CD4-positive, alpha-beta T cell treated with Interleukin-4 for 4 hours (primary cell): ENCODE measurements at regions not wholly inside any gene's neighbourhood (a gene's known extent, or its start where the extent isn't known, plus 50 kb on each side); places are given as distances from the start of the nearest gene placed in this dataset.

Experiments
- DNase-seq: peaks from one replicate; pipeline ENCODE4 v3.0.0-alpha.2; 2020

DNA sequence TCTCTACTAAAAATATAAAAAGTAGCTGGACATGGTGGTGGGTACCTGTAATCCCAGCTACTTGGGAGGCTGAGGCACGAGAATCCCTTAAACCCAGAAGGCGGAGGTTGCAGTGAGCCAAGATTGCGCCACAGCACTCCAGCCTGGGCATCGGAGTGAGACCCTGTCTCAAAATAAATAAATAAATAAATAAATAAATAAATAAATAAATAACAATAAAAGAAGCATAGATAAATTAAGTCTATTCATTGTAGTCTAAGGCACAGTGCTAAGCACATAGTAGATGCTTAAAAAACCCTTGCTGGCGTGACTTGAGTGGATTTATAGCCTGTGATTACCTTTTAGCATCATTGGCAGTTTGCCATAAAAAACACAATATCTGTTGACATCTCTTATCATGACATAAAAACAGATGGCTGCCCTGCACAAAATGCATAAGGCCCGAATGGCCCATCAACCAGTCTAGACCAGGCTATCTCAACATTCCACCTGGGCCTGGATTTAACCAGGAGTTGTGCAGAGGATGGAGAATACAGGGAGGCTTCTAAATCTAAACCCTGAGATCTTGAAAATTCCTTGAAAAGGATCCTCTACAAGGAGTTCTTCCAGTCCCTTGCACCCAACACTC lies 94.9 kb downstream of the PRLHR start:
- DNase-seq, result no peak

DNA sequence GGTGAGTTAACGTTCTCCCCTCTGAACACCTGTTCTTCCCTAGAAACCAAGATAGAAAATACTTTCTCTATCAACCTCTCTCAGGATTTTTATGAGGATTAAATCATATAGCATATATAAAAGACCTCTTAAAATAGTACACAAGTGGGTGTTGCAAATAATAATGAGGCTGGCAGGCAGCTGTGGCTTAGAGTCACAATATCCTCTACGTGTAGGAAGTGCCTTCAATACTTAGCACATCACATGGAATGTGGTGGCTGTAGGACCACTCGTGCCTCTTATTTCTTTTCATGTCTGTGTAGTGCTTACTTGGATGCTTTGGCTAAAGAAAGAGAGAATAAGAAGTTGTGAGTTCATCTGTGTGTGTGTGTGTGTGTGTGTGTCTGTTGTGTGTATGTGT lies 96.3 kb downstream of the PRLHR start:
- DNase-seq, result no peak

DNA sequence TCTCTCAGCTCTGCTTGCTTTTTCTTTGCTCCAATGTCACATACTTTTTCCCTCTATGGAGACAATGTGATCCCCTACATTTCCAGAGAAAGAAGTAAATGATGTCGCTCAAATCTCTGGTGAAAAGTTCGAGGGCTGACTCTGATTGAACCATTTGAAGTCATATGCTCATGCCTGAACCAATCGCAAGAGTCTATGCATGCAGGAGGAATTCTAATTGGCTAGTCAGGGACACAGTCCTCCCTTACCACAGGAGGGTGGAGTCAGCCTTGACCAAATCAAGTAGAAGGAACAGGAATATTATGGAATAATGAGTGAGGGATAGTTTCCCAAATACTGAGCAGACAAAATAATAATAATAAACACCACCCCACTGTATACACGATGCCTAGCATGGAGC lies 96.8 kb downstream of the PRLHR start:
- DNase-seq, result no peak

DNA sequence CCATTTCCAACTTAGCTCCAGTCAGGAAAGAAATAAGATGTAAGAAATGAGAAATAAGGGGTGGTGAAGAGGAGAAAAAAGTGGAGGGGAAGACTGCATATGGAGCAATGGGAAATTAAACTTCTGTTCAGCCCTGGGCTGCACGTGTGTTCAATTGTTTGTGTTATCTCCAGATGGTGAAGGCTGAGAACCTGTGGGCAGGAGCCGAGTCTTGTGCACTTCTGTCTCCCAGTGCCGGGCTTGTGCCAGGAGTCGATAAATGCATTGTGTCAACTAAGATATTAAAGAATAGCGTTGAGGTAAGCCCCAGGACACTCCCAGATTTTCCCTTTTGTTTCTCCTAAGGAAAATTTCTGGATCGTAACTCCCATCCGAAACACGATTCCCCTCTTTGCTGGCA lies 98.2 kb downstream of the PRLHR start:
- DNase-seq, result no peak

DNA sequence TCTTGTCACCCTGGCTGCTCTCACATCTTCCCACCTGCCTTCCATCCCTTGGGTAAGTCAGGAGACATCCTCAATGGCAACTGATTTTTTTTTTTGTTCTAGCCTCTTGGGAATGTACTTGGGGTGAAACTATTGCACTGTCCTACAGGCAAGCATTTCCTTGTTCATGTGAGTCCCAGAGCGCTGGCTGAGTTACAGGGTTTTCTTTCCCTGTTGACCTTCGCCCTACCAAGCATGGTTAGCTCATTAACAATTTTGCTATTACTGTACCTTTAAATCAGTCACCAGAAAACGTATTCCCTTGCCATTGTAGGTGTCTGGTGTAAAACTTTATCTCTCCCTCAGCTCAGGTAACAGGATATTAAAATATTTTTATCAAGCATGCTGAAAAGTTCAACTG lies 98.9 kb downstream of the PRLHR start:
- no peak for DNase-seq

DNA sequence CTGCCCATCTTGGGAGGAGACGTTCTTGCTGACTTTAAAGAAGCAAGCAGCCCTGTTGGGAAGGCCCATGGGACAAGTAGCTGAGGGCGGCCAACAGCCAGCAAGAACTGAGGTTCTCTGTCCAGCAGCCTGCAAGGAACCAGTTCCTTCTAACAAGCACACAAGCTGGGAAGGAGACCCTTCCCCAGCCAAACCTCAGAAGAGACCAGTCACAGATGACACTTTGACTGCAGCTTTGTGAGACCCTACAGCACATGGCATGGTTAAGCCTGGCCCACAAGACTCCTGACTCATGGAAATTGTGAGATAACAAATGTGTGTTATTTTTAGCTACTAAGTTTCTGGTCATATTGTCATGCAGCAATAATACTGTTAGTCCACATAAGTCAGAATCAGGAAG lies 99.9 kb downstream of the PRLHR start:
- DNase-seq, result no peak

DNA sequence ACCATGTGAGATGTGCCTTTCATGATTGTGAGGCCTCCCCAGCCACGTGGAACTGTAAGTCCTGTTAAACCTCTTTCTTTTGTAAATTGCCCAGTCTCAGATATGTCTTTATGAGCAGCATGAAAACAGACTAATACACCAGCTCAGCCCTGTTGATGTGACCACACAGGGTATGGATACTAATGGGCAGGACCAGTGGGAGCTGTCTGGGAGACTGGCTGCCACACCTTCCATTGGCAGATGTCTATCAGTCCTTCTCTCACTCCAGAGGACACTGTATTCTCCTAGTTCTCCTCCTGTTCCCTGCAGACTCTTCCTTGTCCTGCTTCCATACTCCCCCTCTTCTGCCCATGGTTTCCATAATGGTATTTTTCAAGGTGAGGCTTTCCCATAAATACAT lies 104.4 kb downstream of the PRLHR start:
- DNase-seq, result no peak

DNA sequence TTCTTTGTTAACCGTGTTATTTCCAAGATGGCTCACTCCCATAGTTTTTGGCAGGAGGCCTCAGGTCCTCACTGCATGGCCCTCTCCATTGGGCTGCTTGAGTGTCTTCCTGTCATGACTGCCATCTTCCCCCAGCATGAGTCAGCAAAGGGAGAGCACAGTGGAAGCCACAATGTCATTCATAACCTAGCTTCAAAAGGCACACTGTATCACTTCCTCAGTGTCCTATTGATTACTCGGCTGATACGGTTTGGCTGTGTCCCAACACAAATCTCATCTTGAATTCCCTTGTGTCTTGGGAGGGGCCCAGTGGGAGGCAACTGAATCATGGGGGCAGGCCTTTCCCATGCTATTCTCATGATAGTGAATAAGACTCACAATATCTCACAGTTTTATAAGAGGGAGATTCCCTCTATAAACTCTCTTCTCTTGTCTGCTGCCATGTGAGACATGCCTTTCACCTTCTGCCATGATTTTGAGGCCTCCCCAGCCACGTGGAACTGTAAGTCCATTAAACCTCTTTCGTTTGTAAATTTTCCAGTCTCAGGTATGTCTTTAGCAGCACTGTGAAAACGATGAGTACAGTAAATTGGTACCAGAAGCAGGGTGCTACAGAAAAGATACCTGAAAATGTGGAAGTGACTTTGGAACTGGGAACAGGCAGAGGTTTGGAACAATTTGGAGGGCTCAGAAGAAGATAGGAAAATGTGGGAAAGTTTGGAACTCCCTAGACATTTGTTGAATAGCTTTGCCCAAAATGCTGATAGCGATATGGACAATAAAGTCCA lies 106.5 kb downstream of the PRLHR start:
- no peak for DNase-seq

DNA sequence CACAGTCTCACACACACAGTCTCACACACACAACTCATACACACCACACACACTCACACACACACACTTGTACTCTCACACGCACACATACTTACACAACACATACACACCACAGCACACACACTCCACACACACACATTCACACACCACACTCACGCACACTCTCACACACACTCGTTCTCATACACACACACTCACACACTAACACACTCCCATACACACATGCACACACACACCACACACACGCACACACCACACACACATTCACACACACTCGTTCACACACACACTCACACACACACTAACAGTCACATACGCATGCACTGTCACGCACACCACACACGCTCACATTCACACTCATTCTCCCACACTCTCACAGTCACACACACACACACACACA lies 109.8 kb downstream of the PRLHR start:
- no peak for DNase-seq

DNA sequence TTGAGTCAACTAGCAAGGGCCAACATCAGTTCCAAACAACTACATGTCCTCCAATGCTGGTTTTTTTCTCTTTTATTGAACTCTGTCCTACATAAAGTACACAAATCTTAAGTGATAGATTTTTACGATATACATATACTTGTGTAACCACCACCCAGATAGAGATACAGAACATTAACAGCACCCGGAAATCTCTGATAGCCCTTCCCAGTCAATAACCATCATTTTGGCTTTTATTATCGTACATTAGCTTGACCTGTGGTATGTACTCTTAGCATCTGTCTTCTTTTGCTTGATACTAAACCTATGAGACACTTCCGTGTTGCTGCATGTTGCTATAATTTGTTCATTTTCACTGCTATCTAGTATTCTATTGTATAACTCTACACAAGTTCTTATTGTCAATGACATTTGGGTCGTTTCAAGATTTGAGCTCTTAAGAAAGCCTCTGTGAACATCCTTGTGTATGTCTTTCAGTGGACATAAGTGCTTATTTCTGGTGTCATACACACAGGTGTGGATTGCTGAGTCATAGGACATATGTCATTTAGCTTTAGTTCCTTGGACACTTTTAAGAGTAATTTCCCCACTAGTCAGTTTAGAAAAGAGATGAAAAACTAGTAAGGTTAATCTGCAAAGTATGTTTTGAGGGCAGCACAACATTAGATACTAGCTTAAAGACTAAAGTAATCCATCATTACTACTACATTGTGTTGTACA lies 111.1 kb downstream of the PRLHR start:
- no peak for DNase-seq

DNA sequence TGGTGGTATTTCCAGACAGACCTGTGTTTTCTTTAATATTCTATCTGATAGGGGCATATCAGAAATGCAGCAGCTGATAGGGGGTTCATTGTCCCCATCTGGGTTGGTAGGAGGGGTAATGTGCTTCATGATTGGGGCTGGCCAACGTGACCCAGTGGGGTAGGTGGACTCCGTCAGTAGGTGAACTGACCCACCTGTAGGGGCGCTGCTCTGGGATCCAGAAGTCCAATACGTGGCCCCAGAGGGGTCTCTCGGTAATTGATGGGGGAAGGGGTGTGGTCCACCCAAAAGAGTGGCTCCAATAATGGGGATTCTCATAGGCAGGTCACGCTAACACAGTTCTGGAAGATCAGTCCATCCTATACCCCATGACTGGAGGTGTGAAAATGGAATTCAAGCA lies 112.0 kb downstream of the PRLHR start:
- DNase-seq, result no peak

DNA sequence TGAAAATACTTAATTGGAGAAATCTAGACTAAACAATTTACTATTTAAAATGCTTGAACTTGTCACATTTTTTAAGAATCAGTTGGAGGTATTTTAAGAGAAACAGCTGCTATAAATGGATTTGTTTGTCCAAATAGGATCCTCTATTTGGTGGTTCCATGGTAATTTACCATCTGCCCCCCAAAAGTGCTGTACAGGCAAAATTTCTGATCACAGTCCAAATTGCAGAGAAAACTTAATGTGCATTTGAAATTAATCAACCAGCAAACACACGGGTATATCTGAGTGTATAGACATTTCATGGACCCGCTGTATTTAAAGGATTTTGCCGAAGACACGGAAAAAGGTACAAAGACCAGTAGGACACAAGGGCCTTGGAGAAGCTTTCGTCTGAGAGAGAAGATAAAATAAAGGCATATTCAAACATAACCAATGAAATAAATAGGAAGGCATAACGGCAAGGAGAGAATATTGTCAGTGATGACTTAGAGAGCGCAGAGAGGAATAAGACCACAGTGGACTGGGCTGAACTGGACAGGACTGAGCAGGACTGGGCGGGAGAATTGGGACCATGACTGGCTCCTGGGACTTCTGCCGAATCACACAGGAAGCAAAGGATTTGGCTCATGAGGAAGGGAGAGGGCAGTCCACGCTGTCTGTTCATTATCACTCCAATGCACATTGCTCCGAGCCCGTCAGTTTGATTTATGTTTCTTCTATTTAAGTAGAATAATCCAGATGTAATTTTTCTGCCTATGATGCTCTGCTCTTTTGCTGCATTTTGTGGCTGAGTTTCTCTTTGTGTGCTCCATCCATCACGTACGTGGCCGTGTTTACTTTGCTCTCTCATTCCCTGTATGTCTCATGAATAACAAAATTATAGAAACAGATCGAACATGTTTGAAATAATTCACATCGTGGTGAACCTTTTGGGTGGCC lies 112.8 kb downstream of the PRLHR start:
- no peak for DNase-seq

DNA sequence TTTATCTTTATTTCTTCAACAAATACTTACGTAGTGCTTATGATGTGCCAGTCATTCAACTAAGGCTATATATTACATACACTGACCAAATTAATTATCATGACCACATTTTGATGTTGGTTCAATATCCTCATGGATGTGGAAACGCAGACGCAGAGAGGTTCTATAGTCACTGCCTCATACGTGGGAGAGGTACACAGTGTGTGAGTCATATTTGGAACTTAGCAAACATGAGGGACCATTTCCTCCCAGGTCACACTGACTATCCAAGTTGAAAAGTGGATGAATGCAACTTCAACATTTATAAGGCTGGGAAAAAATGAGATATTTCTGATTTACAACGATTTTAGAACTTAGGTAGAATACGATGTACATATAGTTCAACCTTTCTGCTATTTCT lies 113.6 kb downstream of the PRLHR start:
- DNase-seq, result no peak

DNA sequence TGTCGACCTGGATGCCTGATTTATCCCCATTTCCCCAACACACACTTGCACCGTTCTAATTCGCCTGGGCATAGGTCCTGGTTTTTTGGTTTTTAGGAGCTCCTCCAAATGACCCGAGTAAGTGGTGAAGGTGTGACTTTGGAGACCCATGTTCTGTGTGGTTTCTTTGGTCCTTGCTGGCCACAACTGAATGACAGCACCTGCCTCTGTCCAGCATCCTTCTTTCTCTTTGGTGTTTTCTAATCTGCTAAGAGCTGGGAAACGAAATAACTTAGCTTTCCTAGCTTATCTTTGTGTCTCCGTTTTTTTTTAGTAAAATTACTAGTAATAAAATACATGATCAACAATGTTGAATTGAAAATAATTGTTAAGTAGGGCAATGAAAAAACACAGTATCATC lies 120.2 kb downstream of the PRLHR start:
- DNase-seq, result no peak

DNA sequence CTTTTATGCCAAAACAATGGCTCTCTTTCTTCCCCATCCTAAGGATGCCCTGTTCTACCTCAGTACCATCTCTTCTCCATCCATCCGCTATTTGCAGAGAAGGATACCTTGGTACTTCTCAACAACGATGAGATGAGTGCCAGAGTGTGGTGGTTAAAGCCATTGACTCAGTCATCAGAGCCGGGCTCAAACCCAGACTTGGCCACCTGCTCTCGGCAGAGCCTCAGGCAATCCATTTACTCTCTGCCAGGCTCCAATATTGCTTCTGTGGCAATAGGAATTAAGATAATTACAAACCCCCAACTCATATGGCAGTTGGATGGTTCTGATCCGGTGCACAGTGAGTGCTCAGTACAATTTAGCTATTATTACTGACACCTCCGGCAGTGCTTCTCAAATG lies 121.3 kb downstream of the PRLHR start:
- no peak for DNase-seq

DNA sequence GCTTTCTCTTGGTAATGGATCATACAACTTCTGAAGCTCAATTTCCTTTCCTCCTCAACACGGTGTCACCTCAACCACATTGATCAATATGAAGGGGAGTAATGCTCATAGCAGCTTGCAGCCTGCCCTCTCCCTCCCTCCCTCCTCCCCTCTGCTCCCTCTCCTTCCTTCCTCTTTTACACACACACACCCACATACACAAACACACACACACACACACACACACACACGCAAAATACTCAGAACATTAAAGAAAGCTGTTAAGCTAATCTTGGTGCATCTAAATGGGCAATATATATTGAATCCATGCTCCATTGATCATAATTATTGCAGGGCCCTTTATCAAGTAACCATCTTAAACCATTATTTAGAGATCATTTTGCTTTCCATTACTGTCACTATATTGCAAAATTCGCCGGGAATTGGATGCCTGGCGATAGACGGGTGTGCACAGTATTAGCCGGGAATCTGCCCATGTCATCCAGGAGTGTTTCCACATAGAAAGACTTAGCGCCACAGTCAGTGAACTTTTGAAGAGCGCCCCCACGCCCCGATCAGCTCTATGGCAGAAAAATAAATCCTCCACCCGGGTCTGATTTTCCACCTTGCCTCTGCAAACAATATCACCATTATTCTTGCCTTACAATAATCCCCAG lies 122.0 kb downstream of the PRLHR start:
- no peak for DNase-seq

DNA sequence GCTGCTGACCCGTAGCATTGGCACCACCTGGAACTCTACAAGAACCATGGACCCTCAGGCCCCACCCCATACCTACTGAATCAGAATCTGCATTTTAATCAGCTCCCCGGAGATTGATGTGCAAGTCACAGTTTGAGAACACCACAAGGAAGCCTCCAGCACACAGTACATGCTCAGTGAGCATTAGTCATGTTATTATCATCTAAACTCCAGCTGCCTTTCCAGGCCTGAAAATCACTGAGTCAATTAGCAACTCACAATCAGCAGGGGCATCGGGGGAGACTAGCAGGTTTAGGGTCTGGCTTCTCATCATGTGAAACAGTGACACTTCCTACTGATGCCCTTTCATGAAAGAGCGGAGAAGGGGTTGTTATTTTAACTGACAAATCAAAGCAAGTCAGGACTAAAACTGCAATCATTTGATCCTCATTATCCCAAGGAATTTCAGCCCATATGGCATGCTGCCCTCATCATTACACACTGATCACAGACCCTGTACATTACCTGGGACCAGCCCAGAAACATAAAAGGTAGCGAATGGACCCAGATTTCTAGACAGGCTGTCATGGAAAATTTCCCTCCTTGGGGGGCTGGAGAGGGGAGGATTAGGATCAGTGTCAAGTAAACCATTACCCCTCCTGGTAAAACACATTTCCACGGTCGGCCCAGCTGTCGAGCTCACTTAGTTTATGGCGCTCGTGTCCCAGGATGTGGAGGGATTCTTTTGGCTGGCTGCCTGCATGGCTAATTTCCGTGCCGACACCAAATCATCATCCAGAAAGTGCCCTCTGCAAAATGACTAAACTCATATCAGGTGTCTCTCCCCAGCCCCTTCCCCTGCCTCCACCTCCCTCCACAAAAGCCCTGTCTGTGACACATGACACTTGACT lies 122.8 kb downstream of the PRLHR start:
- no peak for DNase-seq

DNA sequence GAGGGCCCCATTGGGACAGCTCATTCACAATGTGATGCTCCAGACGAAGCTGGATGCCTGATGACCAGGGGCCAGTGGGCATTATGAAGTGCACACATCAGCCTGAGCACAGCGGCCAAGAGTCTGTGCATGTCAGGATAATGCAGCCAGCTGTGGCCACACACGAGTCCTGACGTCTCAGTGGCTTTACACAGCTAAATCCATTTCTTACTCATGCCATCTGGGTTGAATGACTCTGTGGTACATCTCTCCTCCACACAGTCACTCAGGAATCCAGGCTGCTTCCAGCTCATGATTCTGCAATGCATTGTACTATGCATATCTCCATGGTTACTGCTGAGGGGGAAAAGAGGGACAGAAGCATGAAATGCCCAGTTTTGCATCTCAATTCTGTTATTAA lies 123.6 kb downstream of the PRLHR start:
- no peak for DNase-seq

DNA sequence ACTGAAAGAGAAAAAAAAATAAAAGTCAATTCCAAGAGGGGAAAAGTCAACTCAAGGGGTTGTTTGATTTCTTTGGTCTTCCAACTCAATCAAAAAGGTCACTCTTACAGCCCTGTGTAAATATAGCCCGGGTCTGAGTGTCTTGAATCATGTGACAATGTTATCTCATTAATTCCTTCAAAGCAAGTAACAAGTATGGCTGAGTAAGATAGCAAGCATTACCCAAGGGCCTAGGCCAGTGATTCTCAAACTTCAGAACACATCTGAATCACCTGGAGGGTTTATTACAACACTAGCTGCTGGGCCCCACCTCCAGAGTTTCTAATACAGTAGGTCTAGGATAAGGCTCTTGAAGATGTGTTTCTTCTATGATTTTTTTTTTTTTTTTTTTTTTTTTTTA lies 125.0 kb downstream of the PRLHR start:
- no peak for DNase-seq

DNA sequence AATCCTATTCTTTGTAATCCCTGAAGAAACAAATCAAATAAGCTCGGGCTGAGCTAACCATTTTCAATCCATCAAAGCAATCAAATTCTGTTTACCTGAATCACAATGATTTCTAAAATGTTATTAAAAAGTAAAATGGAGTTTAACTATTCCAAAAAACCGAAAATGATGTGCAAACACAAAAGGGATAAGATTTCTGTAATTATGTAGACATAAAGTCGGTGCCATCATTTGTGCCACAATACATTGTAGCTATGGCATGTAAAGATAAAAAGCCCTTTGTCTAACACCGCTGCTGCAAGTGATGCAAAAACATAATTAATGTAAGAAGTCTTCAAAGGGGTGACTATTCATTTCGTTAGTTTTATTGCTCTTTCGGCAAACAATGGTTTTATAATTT lies 125.1 kb upstream of the FAM204A start:
- DNase-seq, result no peak

DNA sequence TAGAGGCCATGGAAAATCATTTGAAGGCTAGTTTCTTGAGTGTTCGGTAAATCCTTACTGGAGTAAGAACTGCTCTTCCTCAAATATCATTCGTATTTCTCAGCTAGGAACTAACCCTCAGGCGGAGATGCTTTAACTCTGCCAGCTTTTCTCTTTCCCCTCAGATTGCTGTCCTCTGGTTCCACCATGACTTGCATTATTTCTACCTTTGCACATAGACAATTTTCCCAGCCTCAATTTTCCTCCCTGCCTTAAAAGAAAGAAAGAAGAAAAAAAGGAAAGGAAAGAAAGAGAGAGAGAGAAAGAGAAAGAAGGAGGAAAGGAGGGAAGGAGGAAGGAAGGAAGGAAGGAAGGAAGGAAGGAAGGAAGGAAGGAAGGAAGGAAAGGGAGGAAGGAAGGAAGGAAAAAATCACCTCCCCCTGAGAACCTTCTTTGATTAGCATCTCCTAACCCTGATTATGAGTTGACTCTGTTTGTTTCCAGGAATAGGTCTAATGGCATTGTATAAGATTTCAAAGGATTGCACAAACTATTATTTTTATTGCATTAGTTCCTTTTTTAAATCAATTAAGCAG lies 123.3 kb upstream of the FAM204A start:
- DNase-seq, result no peak
